Effector CD8-positive, alpha-beta T cell (primary cell): ENCODE measurements at regions not wholly inside any gene's neighbourhood (a gene's known extent, or its start where the extent isn't known, plus 50 kb on each side); places are given as distances from the start of the nearest gene placed in this dataset.
"Not testable (repeated sequence)": the region's sequence is repeated elsewhere in the genome, so short reads cannot be mapped to it uniquely, and the experiment has no call there.

Experiments
- DNase-seq: peaks from one replicate; lab custom pipeline; 2025; lab: John Stamatoyannopoulos, UW

DNA sequence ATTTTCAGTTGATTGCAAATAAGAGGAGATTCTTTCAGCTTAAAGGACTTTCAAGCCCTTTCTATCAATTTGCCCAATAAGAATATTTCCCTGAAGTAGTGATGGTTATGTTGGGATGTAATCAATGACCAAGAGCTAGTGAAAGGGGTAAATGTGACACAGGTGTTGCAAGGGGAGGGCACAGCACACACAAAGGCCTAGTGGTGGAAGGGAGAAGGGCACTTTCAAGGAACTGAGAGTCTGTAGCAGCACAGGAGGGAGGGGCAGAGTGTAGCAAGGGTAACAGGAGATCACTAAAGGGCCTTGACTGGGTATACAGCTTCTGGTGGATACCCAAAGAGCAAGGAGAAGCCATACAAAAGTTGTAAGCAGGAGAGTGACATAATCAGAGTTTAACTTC, 217.8 kb upstream of the ARHGEF26 start:
- DNase-seq = no peak

GRCh38 chr3:153906366-153906765, 214.8 kb upstream of the ARHGEF26 start:
- no peak for DNase-seq

- no peak for DNase-seq
These were observed 210.8 kb upstream of the ARHGEF26 start for GRCh38 chr3:153910387-153910786.

DNA sequence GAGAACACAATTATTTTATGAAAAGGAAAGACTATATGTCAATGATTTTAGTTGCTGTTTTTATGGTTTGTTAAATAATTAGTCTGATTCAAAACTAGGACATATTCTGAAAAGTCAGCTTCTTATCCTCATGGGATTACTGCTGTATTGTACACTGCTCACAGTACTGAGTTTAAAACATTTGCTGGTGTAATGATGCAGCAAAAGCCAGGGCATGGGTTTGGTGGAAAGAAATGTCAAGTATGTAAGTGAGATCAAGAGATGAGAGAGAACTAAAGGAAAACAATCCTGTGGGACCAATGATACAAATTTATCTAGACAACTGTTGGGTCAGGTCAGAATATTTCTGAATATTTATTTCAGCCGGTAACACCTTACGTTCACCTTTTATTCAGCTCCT, 210.1 kb upstream of the ARHGEF26 start:
- DNase-seq = no peak

DNA sequence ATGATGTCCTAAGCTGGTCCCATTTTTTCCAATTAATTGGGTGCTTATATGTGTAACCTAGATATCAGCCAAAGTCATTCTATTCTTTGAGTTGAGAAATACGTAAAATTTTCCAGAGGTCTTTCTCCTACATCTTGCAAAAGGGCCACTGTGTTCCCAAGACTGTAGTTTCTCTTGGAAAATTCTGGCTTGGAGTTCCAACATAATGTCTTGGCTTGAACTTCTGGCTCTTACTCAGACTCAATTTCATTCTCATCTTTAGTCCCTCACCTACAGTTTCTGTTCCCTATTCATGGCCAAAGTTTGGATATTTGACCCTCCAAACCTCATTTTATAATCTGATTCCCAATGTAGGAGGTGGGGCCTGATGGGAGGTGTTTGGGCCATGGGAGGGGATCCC, 201.4 kb upstream of the ARHGEF26 start:
- no peak for DNase-seq

DNA sequence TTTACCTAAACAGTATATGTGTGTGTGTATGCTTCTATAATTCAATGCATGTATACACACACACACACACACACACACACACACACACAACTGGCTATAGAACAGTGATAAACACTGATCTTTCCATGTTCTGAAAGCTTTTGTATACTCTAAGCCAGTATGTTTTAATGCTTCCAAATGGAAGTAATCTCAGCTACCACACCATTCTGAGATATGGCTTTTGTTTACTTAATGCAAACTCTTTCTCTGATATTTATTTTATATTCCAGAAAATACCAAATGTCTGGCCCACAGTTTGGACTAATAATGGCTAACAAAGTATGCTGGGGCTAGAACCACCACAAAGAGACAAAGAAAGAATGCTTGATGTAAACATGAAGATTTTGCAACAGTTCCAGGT, 199.4 kb upstream of the ARHGEF26 start:
- DNase-seq = no peak

- DNase-seq = no peak
These were observed 195.2 kb upstream of the ARHGEF26 start for GRCh38 chr3:153925841-153926514.

- DNase-seq = no peak
These were observed 194.1 kb upstream of the ARHGEF26 start for GRCh38 chr3:153927107-153927506.

DNA sequence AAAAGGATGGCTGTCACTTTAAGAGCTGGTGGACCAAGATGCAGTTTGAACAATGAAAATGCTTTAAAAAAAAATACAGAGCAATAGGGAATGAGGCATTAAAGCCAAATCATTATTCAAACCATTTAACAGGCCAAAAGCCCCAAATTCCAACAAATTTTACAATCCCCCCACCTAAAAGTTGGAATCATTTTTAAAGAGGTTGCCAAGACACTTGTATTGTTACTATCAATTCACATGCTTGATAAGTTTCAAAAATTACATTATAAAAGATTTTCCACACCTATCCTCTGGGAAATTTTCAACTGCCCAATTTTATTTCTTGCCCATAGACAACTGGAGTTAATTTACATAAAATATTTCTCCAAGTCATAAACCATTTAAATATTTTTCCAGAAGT, 192.3 kb upstream of the ARHGEF26 start:
- DNase-seq = no peak

GRCh38 chr3:153933481-153933880, 187.7 kb upstream of the ARHGEF26 start:
- not testable (repeated sequence) for DNase-seq

DNA sequence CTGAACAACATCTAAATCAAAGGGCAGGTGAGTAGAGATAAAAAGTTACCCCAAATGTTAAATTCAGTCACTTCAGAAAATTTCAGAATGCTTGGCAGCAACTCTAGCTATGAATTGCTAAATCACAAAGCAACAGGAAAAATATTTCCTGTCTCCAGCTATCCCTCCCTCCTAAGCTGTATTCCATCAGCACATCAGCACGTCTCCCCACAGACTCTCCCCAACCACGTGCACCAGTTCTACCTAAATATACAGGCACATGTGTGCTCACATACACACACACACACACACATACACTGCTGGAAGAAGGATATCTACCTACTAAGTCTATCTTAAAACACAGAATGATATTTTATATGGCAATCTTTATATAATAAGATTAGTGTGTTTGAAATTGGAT, 177.1 kb upstream of the ARHGEF26 start:
- DNase-seq = no peak

DNA sequence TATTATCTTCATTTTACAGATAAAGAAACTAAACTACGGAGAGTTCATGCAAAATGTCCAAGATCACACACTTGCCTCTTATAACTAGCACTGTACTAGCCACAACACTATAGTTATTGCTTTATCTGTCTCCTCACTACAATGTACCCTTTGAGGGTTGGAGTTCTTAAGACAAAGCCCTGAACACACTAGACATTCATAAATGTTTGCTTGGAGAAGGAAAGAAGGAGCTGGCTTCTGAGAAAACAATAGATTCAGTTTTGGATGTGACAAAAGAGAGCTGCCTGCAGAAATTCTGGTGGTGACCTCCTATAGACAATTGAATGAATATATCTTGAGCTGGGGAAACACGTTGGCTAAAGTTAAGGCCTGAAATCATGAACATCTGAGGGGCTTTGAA, 169.9 kb upstream of the ARHGEF26 start:
- DNase-seq = no peak

DNA sequence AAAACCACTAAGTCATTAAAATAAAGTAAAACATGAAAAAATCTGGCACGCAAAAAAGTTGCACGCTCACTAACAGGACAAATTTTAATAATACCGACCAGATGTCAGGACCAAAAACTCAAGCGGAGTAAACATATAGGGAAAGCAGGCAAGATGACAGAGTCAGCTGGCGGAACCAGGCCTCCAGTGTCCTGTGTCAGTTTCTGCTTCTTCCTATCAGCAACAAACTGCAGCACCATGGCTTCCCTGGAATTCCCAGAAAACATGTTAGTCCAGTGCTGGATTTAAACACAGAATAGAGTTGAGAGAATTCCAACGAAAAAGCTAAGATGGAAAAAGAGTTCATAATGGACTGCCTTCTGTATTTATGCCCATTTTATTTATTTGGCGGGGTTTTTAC, 169.1 kb upstream of the ARHGEF26 start:
- no peak for DNase-seq

- DNase-seq = no peak
These were observed 164.6 kb upstream of the ARHGEF26 start for GRCh38 chr3:153956613-153957012.

DNA sequence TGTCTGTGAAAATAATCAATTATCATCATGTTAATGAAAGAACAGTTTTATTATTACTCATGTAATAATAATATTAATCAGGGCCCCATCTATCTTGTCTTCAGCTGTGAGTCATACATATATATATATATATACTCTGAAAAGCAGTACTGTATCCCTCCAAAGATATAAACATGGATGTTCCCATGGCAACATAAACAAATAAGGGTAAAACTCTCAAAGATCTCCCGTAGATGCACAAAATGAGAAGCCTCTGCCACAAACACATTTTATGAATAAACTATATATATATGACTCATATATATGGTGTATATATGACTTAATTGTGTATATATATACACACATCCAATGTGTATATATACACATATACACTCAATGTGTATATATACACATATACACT, 163.8 kb upstream of the ARHGEF26 start:
- DNase-seq = no peak

GRCh38 chr3:153958635-153959595, 162.3 kb upstream of the ARHGEF26 start:
- no peak for DNase-seq

DNA sequence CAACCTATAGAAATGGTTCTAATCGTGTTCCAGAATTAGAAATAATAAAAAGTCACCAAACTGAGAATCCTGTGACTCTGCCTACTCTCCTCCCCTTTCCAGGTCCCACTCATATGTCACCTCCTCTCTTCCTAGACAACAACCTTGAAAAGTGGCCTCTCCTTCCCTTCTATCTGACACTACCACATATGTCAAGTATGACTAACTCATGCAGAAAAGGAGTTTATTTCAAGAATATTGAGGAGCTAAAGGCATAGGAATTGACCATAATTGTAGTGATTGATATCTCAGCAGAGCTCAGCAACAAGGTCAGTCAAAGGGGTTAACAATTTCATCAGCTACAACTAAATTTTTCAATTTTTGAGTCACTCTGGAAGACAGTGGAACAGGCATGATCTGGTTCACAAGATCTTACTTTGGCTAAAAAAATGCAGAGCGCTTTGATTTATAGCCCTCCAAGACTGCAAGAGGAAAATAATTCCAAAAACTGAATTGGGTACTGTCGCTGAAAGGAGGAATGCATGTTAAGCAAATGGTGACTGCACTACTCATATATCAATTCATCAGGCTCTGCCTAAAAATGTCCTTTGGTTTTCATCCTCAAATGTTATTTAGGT, 160.6 kb upstream of the ARHGEF26 start:
- no peak for DNase-seq

GRCh38 chr3:153961494-153961893, 159.7 kb upstream of the ARHGEF26 start:
- DNase-seq = no peak

DNA sequence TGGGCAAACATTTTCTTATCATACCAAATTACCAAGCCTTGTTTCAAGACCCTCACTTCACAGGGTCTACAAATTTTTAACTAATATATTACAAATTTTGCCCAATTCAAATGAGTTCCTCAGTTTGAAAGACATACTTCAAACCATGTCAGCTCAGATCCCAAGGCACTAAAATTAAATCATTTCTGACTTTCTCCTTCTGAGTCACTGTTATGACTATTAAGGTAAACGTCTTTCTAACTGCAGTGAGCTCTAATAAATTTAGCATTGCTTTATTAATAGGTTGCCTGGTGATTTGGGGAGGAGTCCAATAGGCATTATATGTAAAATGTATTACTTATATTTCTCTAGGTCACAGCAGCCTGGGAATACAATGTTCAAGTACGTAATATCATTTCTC, 158.2 kb upstream of the ARHGEF26 start:
- no peak for DNase-seq

- no peak for DNase-seq
These were observed 153.9 kb upstream of the ARHGEF26 start for GRCh38 chr3:153967260-153967659.

GRCh38 chr3:153970047-153970446, 151.1 kb upstream of the ARHGEF26 start:
- DNase-seq = no peak

GRCh38 chr3:153970741-153971347, 150.3 kb upstream of the ARHGEF26 start:
- DNase-seq = no peak
